HCT116 (cell line): ENCODE measurements at regions not wholly inside any gene's neighbourhood (a gene's known extent, or its start where the extent isn't known, plus 50 kb on each side); places are given as distances from the start of the nearest gene placed in this dataset.

Source experiments
- ATAC-seq: fragments of 200-7000 bp; cut with Tn5 transposase; 2 replicates; pipeline ENCODE4 v1.9.1; 2020; ENCODE audit warnings: mild to moderate bottlenecking, moderate library complexity
- BruUV-seq: library from RNA; stranded (reverse); fragments of 400-500 nt; replicated peaks from 2 replicates; lab custom pipeline; 2021; lab: Mats Ljungman, UMichigan
- CTCF ChIA-PET: fragments of 300-600 bp; sonication (Branson Sonifier 250); formaldehyde crosslinking; loops from one replicate; lab custom pipeline; 2021; ENCODE audit warnings: antibody characterized with exemption; lab: Charles Lee
- POLR2A ChIA-PET: fragments of 300-600, 350-600 bp; sonication (Branson Sonifier 250); formaldehyde crosslinking; loops from one replicate; lab custom pipeline; 2021; ENCODE audit warnings: antibody characterized with exemption; lab: Charles Lee
- RAD21 ChIA-PET, 2 experiments: fragments of 300-600 bp; sonication (Branson Sonifier 250); formaldehyde crosslinking; loops; one replicate each; lab custom pipeline; 2023; ENCODE audit warnings: low total read pairs in 2 of 2; ENCODE audit not compliant: uncharacterized antibody in 2 of 2, unreplicated experiment in 2 of 2, low non-redundant PET in 1 of 2; lab: Charles Lee
- DNase-seq: peaks from one replicate; pipeline ENCODE4 v3.0.0-alpha.2; 2010; ENCODE audit warnings: low read depth, low spot score
- H2AFZ ChIP-seq: fragments of 200-600 bp; shearing (Covaris generic), sonication (generic); 2 replicates; pipeline ENCODE4 v1.6.1; 2017; ENCODE audit warnings: low read depth, mixed run types, mixed read lengths, antibody characterized with exemption, low read length; ENCODE audit not compliant: poor library complexity, severe bottlenecking
- H3K27ac ChIP-seq: 2 replicates; pipeline ENCODE4 v1.5.1; 2012; ENCODE audit warnings: low read depth, low read length
- H3K27me3 ChIP-seq: fragments of 200-600 bp; sonication (generic); 2 replicates; pipeline ENCODE4 v1.6.1; 2016; ENCODE audit warnings: mixed run types, low read length, mixed read lengths; ENCODE audit not compliant: insufficient read depth
- H3K36me3 ChIP-seq, 2 experiments: fragments of 200-500 bp in 1 of 2; fragments of 200-600 bp in 1 of 2; sonication (Bioruptor generic) in 1 of 2; sonication (generic) in 1 of 2; 2 replicates each; pipeline versions ENCODE4 v1.5.1 to v1.6.1; 2014 to 2016; ENCODE audit warnings: low read length in 2 of 2, inconsistent platforms in 1 of 2, mixed read lengths in 1 of 2, mixed run types in 1 of 2; ENCODE audit not compliant: insufficient read depth in 2 of 2, control insufficient read depth in 1 of 2
- H3K4me1 ChIP-seq, 2 experiments: fragments of 200-600 bp in 1 of 2; sonication (generic) in 1 of 2; 2 replicates each; pipeline versions ENCODE4 v1.5.1 to v1.6.1; 2012 to 2017; ENCODE audit warnings: low read length in 2 of 2, inconsistent platforms in 1 of 2, mild to moderate bottlenecking in 1 of 2, mixed read lengths in 1 of 2, mixed run types in 1 of 2, moderate library complexity in 1 of 2; ENCODE audit not compliant: insufficient read depth in 2 of 2, control insufficient read depth in 1 of 2
- H3K4me2 ChIP-seq: fragments of 200-600 bp; sonication (generic); 2 replicates; pipeline ENCODE4 v1.6.1; 2017; ENCODE audit warnings: mixed run types, low read length, mixed read lengths
- H3K4me3 ChIP-seq, 2 experiments: fragments of 200-600 bp in 1 of 2; sonication (generic) in 1 of 2; replicated peaks in 1 of 2; 2 replicates each; pipeline ENCODE4 v1.5.1; 2011 to 2016; ENCODE audit warnings: low read length in 2 of 2, control low read depth in 1 of 2, low read depth in 1 of 2, mild to moderate bottlenecking in 1 of 2, mixed read lengths in 1 of 2, mixed run types in 1 of 2
- H3K79me2 ChIP-seq: fragments of 200-600 bp; sonication (generic); 2 replicates; pipeline ENCODE4 v1.6.1; 2017; ENCODE audit warnings: mild to moderate bottlenecking, mixed run types, low read length, moderate library complexity, mixed read lengths; ENCODE audit not compliant: insufficient read depth
- H3K9ac ChIP-seq: fragments of 200-600 bp; sonication (generic); 2 replicates; pipeline ENCODE4 v1.6.1; 2016; ENCODE audit warnings: low read length, mixed read lengths
- H3K9me2 ChIP-seq: fragments of 200-600 bp; sonication (generic), shearing (Covaris generic); 2 replicates; pipeline ENCODE4 v1.6.1; 2017; ENCODE audit warnings: mixed run types, mild to moderate bottlenecking, moderate library complexity; ENCODE audit not compliant: insufficient read depth
- H3K9me3 ChIP-seq, 2 experiments: fragments of 200-500 bp in 1 of 2; fragments of 200-600 bp in 1 of 2; sonication (Bioruptor generic) in 1 of 2; sonication (generic) in 1 of 2; 2 replicates each; pipeline ENCODE4 v1.6.1; 2014 to 2017; ENCODE audit warnings: low read length in 2 of 2, mixed read lengths in 2 of 2, inconsistent platforms in 1 of 2, low read depth in 1 of 2, mild to moderate bottlenecking in 1 of 2, mixed run types in 1 of 2, moderate library complexity in 1 of 2; ENCODE audit not compliant: control insufficient read depth in 1 of 2, insufficient read depth in 1 of 2
- H4K20me1 ChIP-seq: fragments of 200-600 bp; sonication (generic), shearing (Covaris generic); 2 replicates; pipeline ENCODE4 v1.6.1; 2017; ENCODE audit warnings: mixed run types, mild to moderate bottlenecking, moderate library complexity; ENCODE audit not compliant: insufficient read depth
- ATF3 ChIP-seq: IDR thresholded peaks from 2 replicates; pipeline ENCODE4 v1.6.1; 2012
- CBX3 ChIP-seq: IDR thresholded peaks from 2 replicates; pipeline ENCODE4 v1.6.1; 2012; ENCODE audit warnings: low read depth
- CTCF ChIP-seq, 3 experiments: fragments of 200-600 bp in 1 of 3; sonication (generic) in 1 of 3; IDR thresholded peaks in 2 of 3; conservative IDR thresholded peaks in 1 of 3; 2 replicates each; pipeline ENCODE4 v1.5.1; 2012 to 2017; ENCODE audit warnings: low read depth in 2 of 3, low read length in 2 of 3, antibody characterized with exemption in 1 of 3, borderline replicate concordance in 1 of 3, control low read depth in 1 of 3, mild to moderate bottlenecking in 1 of 3, mixed read lengths in 1 of 3, mixed run types in 1 of 3, moderate library complexity in 1 of 3; ENCODE audit not compliant: insufficient read depth in 1 of 3
- EGR1 ChIP-seq: IDR thresholded peaks from 2 replicates; pipeline ENCODE4 v1.6.1; 2012; ENCODE audit warnings: low read depth
- ELF1 ChIP-seq: IDR thresholded peaks from 2 replicates; pipeline ENCODE4 v1.6.1; 2012; ENCODE audit warnings: low read depth, borderline replicate concordance
- EZH2 ChIP-seq: fragments of 200-600 bp; sonication (generic); IDR thresholded peaks from 2 replicates; pipeline ENCODE4 v1.6.1; 2017; ENCODE audit warnings: antibody characterized with exemption, mixed run types
- EZH2phosphoT487 ChIP-seq: fragments of 200-600 bp; IDR thresholded peaks from 2 replicates; pipeline ENCODE4 v1.6.1; 2018; ENCODE audit warnings: antibody characterized with exemption, borderline replicate concordance
- JUND ChIP-seq: IDR thresholded peaks from 2 replicates; pipeline ENCODE4 v1.6.1; 2012
- POLR2A ChIP-seq: IDR thresholded peaks from 2 replicates; pipeline ENCODE4 v1.7.0; 2011; ENCODE audit warnings: borderline replicate concordance; ENCODE audit not compliant: insufficient read depth, insufficient read length; ENCODE audit errors: extremely low read depth
- POLR2AphosphoS5 ChIP-seq: IDR thresholded peaks from 2 replicates; pipeline ENCODE4 v1.6.1; 2011; ENCODE audit warnings: mild to moderate bottlenecking, low read depth, low read length, moderate library complexity
- SP1 ChIP-seq: IDR thresholded peaks from 2 replicates; pipeline ENCODE4 v1.6.1; 2012; ENCODE audit warnings: low read depth
- SRF ChIP-seq: IDR thresholded peaks from 2 replicates; pipeline ENCODE4 v1.6.1; 2012; ENCODE audit warnings: low read depth
- YY1 ChIP-seq: IDR thresholded peaks from 2 replicates; pipeline ENCODE4 v1.6.1; 2011; ENCODE audit warnings: low read length, low read depth, moderate library complexity, mild to moderate bottlenecking; ENCODE audit not compliant: insufficient replicate concordance; ENCODE audit errors: extremely low read depth
- ZFX ChIP-seq: fragments of 450-650 bp; IDR thresholded peaks from 2 replicates; pipeline ENCODE4 v1.6.1; 2017
- ZNF274 ChIP-seq: fragments of 200-500 bp; sonication (Bioruptor generic); IDR thresholded peaks from 2 replicates; pipeline ENCODE4 v1.6.1; 2014; ENCODE audit warnings: mild to moderate bottlenecking, low read depth, low read length, inconsistent platforms
- intact Hi-C: fragments of 100-400 bp; cut with micrococcal nuclease; formaldehyde crosslinking; loops from 2 replicates; pipeline ENCODE4 v1.10.0; 2022
- TF ChIP-seq, protein P1 (sequence below): IDR thresholded peaks from 2 replicates; pipeline ENCODE4 v1.6.1; 2011; ENCODE audit warnings: mild to moderate bottlenecking, low read length, moderate library complexity; ENCODE audit not compliant: insufficient replicate concordance; ENCODE audit errors: extremely low read depth

- ATAC-seq, result no peak
Observed at GRCh38 chr14:25150401-25150800, 100.5 kb upstream of the STXBP6 start.

More at GRCh38 chr14:25150401-25150800, 100.5 kb upstream of the STXBP6 start:
- ChIA-PET CTCF (no interaction called here), POLR2A (no interaction called here), RAD21 (no interaction called here)
- Histone ChIP-seq H3K9ac (no peak overlapping the region), H3K4me1 (no peaks in the 10 kb centered on the region), H4K20me1 (no peaks in the 10 kb centered on the region), H2AFZ (no peak overlapping the region), H3K27ac (no peak overlapping the region), H3K36me3 (no peaks in the 10 kb centered on the region), H3K9me3 (peaks cover 4 to 16% of the 10 kb centered on the region in 2 experiments; a peak in 2 of 4 replicates), H3K27me3 (no peaks in the 10 kb centered on the region), H3K9me2 (no peaks in the 10 kb centered on the region), H3K79me2 (no peaks in the 10 kb centered on the region), H3K4me3 (no peak overlapping the region), H3K4me2 (no peak overlapping the region)
- intact Hi-C loops, result loop anchor here (5.0 kb wide), 1 partner anchor 343 kb away; no protein-coding TSS in a partner anchor
- no peak for TF ChIP-seq SRF
- TF ChIP-seq EGR1, result no peak
- TF ChIP-seq JUND, result no peak
- TF ChIP-seq POLR2AphosphoS5, result no peak
- no peak for TF ChIP-seq POLR2A
- TF ChIP-seq EZH2, result no peak
- no peak for TF ChIP-seq ELF1
- no peak for TF ChIP-seq ZNF274
- TF ChIP-seq ZFX, result no peak
- no peak for TF ChIP-seq CBX3
- no peak for TF ChIP-seq EZH2phosphoT487
- TF ChIP-seq ATF3, result no peak
- TF ChIP-seq CTCF (IDR thresholded peaks at IDR 0.05 in 2 of 3, conservative IDR thresholded peaks at IDR 0.05 in 1 of 3; ENCODE audit: borderline replicate concordance in 1 of 3, insufficient read depth in 1 of 3, low read depth in 2 of 3, low read length in 2 of 3), result no peak
- TF ChIP-seq, protein P1, sequence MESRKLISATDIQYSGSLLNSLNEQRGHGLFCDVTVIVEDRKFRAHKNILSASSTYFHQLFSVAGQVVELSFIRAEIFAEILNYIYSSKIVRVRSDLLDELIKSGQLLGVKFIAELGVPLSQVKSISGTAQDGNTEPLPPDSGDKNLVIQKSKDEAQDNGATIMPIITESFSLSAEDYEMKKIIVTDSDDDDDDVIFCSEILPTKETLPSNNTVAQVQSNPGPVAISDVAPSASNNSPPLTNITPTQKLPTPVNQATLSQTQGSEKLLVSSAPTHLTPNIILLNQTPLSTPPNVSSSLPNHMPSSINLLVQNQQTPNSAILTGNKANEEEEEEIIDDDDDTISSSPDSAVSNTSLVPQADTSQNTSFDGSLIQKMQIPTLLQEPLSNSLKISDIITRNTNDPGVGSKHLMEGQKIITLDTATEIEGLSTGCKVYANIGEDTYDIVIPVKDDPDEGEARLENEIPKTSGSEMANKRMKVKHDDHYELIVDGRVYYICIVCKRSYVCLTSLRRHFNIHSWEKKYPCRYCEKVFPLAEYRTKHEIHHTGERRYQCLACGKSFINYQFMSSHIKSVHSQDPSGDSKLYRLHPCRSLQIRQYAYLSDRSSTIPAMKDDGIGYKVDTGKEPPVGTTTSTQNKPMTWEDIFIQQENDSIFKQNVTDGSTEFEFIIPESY, result no peak
- TF ChIP-seq SP1, result no peak
- no peak for TF ChIP-seq YY1
- BruUV-seq, result no TSS peak
- no peak for DNase-seq
